ENCODE measurements at regions not wholly inside any gene's neighbourhood (a gene's known extent, or its start where the extent isn't known, plus 50 kb on each side); places are given as distances from the start of the nearest gene placed in this dataset.

GRCh38 chr3:22288756-22289155 lies 537.7 kb upstream of the ZNF385D start:
- TF ChIP-seq TAF1 (IDR thresholded peaks at IDR 0.05; ENCODE audit: borderline replicate concordance, insufficient read depth, low read length) (no peak), FOXP2 (optimal IDR thresholded peaks at IDR 0.05; ENCODE audit: borderline replicate concordance, extremely low read depth, extremely low read length, insufficient read depth) (no peak), POLR2AphosphoS5 (IDR thresholded peaks at IDR 0.05; ENCODE audit: low read depth, low read length) (no peak), SIN3A (IDR thresholded peaks at IDR 0.05; ENCODE audit: borderline replicate concordance, insufficient read depth, low read length) (no peak), REST (IDR thresholded peaks at IDR 0.05; ENCODE audit: insufficient read depth in 1 of 2, low read depth in 2 of 2, low read length in 2 of 2) (no peak)

- no peak for TF ChIP-seq FOXP2 (optimal IDR thresholded peaks at IDR 0.05; ENCODE audit: borderline replicate concordance, extremely low read depth, extremely low read length, insufficient read depth)
- TF ChIP-seq TAF1 (IDR thresholded peaks at IDR 0.05; ENCODE audit: borderline replicate concordance, insufficient read depth, low read length): no peak
- no peak for TF ChIP-seq SIN3A (IDR thresholded peaks at IDR 0.05; ENCODE audit: borderline replicate concordance, insufficient read depth, low read length)
- no peak for TF ChIP-seq POLR2AphosphoS5 (IDR thresholded peaks at IDR 0.05; ENCODE audit: low read depth, low read length)
- no peak for TF ChIP-seq REST (IDR thresholded peaks at IDR 0.05; ENCODE audit: insufficient read depth in 1 of 2, low read depth in 2 of 2, low read length in 2 of 2)
Measured at GRCh38 chr3:22292681-22293080, 541.7 kb upstream of the ZNF385D start.

GRCh38 chr3:22296601-22297000 lies 545.6 kb upstream of the ZNF385D start:
- TF ChIP-seq REST (IDR thresholded peaks at IDR 0.05; ENCODE audit: insufficient read depth in 1 of 2, low read depth in 2 of 2, low read length in 2 of 2) (no peak), SIN3A (IDR thresholded peaks at IDR 0.05; ENCODE audit: borderline replicate concordance, insufficient read depth, low read length) (no peak), FOXP2 (optimal IDR thresholded peaks at IDR 0.05; ENCODE audit: borderline replicate concordance, extremely low read depth, extremely low read length, insufficient read depth) (no peak), TAF1 (IDR thresholded peaks at IDR 0.05; ENCODE audit: borderline replicate concordance, insufficient read depth, low read length) (no peak), POLR2AphosphoS5 (IDR thresholded peaks at IDR 0.05; ENCODE audit: low read depth, low read length) (no peak)

- TF ChIP-seq REST (IDR thresholded peaks at IDR 0.05; ENCODE audit: insufficient read depth in 1 of 2, low read depth in 2 of 2, low read length in 2 of 2): no peak
- TF ChIP-seq POLR2AphosphoS5 (IDR thresholded peaks at IDR 0.05; ENCODE audit: low read depth, low read length): no peak
- no peak for TF ChIP-seq FOXP2 (optimal IDR thresholded peaks at IDR 0.05; ENCODE audit: borderline replicate concordance, extremely low read depth, extremely low read length, insufficient read depth)
- no peak for TF ChIP-seq SIN3A (IDR thresholded peaks at IDR 0.05; ENCODE audit: borderline replicate concordance, insufficient read depth, low read length)
- no peak for TF ChIP-seq TAF1 (IDR thresholded peaks at IDR 0.05; ENCODE audit: borderline replicate concordance, insufficient read depth, low read length)
Measured at GRCh38 chr3:22297436-22297835, 546.4 kb upstream of the ZNF385D start.

- TF ChIP-seq POLR2AphosphoS5 (IDR thresholded peaks at IDR 0.05; ENCODE audit: low read depth, low read length) (no peak), REST (IDR thresholded peaks at IDR 0.05; ENCODE audit: insufficient read depth in 1 of 2, low read depth in 2 of 2, low read length in 2 of 2) (no peak), TAF1 (IDR thresholded peaks at IDR 0.05; ENCODE audit: borderline replicate concordance, insufficient read depth, low read length) (no peak), SIN3A (IDR thresholded peaks at IDR 0.05; ENCODE audit: borderline replicate concordance, insufficient read depth, low read length) (no peak), FOXP2 (optimal IDR thresholded peaks at IDR 0.05; ENCODE audit: borderline replicate concordance, extremely low read depth, extremely low read length, insufficient read depth) (no peak)
Measured at GRCh38 chr3:22306454-22306853, 555.4 kb upstream of the ZNF385D start.
